ENCODE measurements at regions not wholly inside any gene's neighbourhood (a gene's known extent, or its start where the extent isn't known, plus 50 kb on each side); places are given as distances from the start of the nearest gene placed in this dataset.
"Not testable (repeated sequence)": the region's sequence is repeated elsewhere in the genome, so short reads cannot be mapped to it uniquely, and the experiment has no call there.

DNA sequence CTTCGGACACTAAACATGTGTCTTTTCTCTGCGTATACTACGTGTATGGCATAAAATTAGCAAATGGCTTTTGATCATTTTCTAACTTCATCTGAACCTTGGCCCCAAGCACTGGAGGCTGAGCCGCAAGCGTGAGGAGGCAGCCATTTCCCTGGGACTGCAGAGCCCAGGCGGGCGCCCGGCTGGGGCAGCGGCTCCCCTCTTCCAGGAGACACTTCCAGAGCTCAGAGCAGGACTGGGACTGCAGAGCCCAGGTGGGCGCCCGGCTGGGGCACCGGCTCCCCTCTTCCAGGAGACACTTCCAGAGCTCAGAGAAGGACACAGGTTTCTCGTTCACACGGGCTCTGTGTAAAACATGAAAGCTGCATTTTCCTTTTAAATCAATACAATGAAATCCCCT, 484.1 kb upstream of the SALL3 start:
- DNase-seq (ENCODE audit: low read depth) = no peak

DNA sequence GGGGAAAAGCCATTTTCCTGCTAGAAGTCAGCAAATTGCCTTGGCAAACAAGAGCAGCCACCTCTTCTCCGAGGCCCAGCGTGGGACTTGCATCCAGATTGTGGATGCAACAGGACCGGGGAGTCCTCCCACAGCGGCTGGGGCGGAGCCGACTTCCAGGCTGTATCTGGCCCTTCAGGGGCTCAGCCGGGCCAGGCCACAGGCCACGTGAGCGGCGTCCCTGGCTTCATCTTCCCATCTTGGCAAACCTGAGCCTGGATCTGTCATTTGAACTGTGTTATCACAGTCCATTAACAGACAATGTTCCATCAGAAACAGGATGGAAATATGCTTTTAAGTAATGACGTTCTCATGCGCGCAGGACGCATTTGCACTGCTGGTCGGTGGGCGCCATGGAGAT, 483.5 kb upstream of the SALL3 start:
- no peak for DNase-seq (ENCODE audit: low read depth)

DNA sequence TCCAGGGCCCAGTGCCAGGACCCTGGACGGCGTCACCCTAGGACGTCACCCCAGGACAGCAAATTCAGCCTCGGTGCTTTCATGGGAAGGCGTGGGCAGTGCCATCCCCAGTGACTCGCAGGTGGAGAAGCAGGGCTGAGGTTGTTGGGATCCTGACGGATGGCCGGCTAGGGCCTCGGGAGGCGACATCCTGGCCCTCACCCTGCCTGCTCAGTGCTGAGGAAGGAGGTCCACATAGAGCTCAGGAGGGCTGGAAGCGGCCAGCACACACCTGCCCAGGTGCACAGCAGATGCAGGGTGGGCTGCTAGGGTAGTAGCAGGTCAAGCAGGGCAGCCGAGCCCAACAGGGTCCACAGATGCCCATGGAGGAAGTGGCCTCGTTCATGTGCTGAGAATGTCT, 482.0 kb upstream of the SALL3 start:
- DNase-seq (ENCODE audit: low read depth) = no peak

DNA sequence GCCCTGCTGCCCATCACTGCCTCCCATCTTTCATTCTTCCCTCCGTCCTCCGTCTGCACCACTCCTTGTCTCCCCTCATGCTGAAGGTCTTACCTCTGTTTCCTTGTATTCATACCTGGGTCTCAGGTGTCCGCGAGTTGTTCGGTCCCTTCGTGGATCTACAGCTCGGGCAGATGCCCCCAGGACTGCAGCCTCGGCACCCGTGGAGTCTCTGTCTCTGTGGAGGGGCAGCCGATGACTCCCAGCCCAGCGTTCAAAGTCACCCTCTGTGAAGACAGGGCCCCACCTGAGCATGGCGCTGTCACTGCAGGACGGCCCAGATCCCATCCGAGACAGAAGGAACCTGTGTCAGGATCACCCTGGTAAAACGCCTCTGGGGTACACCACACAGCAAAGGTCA, 480.0 kb upstream of the SALL3 start:
- no peak for DNase-seq (ENCODE audit: low read depth)

DNA sequence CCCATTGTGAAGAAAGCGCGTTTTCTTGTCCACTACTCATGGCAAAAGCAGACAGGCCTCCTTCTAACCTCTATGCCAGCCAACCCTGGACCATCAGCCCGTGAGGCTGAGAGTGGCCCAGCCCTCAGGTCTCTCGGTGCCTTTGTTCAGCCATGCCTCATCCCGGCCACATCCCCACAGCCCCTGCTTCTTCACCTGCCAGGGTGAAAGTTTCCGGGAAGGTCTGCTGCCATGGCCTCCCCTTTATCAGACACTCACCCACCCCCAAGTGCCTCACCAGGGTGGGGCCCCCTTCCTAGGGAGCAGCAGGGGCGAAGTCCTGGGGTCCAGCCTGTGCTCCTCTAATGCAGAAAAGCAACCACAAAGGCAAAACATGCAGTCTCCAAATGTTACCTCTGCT, 478.4 kb upstream of the SALL3 start:
- no peak for DNase-seq (ENCODE audit: low read depth)

DNA sequence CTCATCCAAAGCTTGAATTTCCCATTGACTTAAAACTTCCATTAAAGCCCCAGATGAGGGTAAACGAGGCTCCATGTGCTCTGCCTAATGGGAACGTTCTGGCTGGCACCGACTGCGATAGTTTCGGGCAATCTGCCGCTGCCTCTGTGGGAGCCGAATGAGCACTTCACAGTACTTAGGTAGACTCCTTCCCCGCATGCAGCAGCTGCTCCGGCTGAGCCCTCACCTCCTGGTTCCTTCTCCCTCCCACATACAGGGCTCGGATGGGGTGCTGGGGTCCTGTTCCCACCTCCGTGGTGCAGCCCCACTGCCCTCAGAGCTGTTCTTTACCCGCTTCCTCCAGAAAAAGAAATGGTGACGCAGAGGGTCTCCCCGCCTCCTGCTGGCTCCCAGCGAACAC, 476.5 kb upstream of the SALL3 start:
- no peak for DNase-seq (ENCODE audit: low read depth)

DNA sequence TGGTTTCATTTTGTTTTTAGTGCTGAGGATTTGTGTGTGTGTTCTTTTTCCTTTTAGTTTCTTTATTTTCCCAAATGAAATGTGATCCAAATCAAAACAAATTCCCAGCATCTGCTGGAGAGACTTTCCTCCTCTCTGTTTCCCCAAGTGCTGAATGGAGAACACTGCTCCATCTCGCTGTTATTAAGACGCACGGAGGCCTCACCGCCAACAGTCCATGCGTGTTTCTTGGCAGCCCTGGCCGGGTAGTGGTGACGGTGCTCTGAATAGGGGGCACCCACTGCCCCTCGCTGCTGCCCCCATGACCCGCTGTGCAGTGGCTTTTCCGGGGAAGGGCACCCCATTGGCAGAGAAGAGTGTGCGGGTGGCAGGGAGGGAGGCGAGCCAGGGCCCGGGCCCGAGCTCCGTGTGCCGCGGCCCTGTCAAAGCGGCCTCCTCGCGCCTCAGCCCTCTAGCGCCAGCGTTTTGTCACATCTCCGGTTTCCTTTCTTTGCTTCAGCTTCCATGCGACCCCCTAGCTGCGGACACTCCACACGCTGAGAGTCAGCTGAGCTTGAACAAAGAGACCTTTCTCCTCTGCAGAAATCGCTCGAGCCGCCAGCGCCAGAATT, 473.7 kb upstream of the SALL3 start:
- no peak for DNase-seq (ENCODE audit: low read depth)

DNA sequence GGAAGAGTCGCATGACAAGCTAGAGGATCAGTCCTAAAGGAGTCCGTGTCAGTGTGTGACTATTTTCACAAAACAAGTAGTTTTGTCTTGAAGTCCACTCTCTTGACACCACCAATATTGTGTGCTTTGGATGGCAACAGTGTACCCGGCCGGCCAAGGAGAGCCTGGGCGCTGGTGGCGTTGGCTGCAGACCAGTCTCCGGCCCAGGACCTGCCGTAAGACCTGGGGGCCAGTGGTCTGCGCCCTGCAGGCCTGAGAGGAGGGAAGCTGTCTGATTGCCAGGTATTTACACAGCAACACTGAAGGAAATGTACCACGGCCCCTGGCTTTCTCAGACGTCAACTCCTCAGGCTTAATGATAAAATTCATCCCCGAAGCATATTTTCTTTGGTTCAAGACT, 472.4 kb upstream of the SALL3 start:
- no peak for DNase-seq (ENCODE audit: low read depth)

DNA sequence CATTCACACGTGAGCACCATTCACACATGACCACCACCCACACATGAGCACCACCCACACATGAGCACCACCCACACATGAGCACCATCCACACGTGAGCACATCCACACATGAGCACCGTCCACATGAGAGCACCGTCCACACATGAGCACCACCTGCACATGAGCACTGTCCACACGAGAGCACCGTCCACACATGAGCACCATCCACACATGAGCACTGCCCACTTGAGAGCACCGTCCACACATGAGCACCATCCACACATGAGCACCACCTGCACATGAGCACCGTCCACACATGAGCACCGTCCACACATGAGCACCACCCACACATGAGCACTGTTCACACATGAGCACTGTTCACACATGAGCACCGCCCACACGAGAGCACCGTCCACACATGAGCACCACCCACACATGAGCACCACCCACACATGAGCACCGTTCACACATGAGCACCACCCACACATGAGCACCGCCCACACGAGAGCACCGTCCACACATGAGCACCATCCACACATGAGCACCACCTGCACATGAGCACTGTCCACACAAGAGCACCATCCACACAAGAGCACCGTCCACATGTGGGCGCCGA, 471.3 kb upstream of the SALL3 start:
- DNase-seq (ENCODE audit: low read depth) = not testable (repeated sequence)

DNA sequence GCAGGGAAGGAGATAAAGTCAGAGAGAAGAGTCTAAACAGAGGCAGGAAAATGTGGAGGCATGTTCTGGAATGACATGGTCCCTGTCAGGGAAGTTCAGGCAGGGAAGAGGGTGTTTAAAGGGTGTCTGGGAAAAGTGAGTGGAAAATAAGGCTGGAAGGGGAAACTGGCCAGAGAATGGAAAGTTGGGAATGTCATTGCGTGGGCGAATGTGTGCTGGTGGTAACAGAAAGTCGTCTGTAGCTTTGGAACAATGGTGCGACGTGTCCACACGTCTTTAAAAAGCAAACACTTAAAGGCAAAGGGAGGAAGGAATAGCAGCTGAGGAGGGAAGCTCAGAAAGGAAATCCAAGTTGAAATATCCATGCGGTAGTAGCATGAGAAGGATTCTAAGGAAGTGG, 469.5 kb upstream of the SALL3 start:
- no peak for DNase-seq (ENCODE audit: low read depth)

DNA sequence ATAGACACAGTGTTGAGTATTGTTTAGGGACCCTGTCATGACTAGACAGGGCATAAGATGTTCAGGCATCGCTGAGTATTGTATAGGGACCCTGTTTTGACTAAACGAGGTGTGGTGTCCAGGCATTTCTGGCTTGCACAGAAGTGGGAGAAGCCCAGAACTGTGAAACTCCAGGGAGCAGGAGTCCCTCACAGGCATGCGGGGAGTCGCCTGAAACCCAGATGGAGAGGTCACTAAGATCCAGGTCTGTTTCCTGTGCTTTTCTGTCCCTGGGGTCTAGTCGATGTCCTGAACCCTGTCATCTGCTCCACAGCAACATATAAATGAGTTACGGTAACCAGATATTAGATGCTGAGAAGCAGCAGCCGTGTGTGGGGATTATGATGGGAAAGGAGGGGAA, 469.0 kb upstream of the SALL3 start:
- no peak for DNase-seq (ENCODE audit: low read depth)

DNA sequence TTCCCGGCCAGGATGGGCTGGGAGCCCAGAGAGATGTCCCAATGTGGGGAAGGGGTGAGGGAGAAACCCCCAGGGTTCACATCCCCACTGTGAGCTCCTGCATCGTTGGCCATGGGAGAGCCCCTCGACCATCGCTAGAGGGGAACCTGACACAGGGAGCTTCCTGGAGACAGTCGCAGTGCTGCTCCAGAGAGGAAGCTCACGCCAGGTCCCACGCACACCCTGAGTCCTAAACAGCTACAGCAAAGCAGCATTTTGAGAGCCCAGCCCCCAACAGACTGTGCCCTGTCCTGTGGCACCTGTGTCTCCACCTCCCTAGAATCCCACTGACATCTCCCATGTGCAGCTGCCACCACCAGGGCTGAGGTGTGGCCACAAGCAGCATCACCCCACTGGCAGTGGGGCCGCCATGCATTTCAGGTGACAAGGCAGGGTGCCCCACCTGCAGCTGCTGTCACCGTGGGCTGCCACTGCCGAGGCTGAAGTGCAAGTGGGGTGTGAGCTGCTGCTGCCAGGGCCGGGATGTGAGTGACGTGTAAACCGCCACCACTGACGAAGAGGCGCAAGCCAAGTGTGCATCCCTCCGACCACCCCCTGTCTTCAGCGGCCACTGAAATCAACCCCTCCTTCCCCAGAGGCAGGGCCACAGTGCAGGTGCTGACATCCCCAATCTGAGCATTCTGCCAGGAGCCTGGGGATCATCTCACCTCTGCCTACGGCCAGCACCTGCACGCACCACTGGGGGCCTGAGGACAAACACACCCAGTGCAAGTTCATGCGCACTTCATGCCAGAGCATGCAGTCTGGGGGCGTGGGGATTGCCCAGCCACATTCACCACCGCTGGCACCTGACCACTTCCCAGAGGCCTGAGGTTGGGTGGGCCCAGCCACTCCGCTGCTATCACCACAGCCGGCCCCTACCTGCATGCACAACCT, 467.7 kb upstream of the SALL3 start:
- no peak for DNase-seq (ENCODE audit: low read depth)

DNA sequence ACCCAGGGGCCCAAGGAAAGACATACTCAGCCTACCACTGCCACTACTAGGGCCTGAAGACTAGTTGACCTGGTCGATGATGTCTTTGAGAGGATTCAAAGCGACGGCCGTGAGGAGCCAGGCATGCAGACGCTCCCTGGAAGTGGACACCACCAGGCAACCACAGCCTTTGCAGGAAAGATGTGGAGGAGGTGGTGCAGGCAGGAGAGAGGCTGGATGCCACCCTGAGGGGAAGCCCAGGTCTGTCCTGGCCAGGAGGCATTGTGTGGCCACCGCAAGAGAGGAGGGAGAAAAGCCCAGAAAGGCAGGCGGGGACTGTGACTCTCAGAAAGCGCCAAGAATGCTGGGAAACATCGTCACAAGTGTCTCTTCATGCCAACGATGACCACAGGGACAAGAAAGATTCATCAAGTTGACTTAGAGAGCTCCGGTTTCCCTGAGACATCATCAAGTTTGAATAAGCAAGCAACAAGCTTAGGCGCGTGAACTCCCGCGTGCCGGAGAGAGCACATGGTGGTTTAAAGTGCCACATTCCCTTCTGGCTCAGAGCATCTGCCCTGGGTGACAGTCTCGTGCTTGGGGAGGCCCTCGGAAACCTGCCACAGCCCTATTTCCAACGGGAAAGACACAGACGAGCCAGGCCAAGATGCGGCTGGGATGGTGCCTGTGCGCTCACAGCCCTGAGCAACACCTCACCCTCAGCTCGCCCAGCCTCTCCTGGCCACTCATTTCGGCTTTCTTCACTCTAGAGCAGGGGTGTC, 464.5 kb upstream of the SALL3 start:
- no peak for DNase-seq (ENCODE audit: low read depth)

DNA sequence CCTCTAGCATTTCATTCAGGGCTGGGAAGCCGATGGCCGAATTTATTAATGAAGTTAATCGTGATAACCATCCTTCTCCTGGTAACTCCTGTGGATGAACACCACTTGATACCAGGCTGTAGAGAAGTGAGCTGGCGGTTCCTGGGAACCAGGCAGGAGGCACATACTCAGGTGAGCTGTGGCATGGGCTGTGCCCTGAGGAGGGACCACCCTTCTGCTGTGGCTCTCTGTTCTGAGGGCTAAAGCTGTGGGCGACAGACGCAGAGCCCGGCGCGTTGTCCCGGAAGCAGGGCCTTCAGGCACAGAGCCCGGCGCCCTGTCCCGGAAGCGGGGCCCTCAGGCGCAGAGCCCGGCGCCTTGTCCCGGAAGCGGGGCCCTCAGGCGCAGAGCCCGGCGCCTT, 462.3 kb upstream of the SALL3 start:
- no peak for DNase-seq (ENCODE audit: low read depth)

DNA sequence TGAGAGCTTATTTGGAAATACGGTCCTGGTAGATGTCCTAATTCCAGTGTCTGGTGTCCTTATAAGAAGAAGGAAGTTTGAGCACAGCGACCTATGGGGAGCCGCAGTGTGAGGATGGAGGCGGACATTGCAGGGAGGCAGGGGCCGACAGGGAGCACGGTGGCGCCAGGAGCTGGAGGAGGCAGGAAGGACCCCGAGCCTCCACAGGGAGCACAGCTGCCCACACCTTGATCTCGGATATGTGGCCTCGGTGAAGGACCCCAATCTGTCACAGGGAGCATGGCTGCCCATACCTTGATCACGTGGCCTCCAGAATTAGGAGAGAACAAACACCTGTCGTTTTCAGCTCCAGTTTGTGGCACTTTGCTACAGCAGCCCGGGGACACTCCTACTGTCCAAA, 461.6 kb upstream of the SALL3 start:
- no peak for DNase-seq (ENCODE audit: low read depth)

DNA sequence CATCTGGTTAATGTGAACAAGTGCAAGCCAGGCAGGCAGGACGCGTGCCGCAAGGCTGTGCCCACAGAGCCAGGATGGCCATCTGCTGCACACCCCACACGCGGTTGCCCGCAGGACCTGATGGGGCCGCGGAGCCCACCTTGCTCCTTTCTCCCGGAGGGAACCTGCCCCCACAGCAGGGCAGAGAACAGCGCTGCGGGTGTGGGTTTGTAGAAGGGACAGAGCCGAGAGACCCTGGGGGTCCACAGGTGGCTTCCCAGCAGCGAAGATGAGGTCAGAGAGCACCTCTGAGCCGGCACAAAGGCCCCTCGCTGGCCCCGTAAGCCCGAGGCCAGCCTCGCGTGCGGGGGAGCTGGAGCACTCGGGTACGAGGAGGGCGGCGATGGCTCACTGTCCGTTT, 460.8 kb upstream of the SALL3 start:
- no peak for DNase-seq (ENCODE audit: low read depth)

DNA sequence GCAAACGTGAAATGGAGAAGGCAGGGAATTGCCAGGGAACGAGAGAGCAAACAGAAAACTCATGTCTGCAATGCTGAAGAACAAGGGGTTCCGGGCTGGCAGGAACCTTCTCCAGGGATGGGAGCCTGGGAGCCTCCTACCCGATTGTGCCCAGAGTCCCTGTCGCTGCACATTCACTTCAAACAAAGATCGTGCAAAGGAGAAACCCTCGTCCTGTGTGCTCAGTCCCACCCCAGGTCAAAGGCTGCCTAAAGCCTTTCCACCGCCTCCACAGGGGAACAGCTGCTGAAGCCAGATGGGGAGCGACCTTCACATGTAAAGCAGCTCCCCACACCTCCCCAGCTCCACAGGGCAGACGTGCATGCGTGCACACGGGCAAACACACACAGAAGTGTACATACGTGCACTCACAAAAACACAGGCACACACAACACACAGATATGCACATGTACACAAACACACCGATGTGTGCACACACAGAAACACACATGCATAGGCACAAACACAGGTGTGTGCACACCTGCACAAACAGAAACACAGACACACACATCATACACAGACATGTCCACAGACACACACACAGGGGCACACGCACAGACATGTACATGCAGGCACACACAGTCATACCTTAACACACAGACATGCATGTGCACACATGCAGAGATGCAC, 460.1 kb upstream of the SALL3 start:
- no peak for DNase-seq (ENCODE audit: low read depth)

DNA sequence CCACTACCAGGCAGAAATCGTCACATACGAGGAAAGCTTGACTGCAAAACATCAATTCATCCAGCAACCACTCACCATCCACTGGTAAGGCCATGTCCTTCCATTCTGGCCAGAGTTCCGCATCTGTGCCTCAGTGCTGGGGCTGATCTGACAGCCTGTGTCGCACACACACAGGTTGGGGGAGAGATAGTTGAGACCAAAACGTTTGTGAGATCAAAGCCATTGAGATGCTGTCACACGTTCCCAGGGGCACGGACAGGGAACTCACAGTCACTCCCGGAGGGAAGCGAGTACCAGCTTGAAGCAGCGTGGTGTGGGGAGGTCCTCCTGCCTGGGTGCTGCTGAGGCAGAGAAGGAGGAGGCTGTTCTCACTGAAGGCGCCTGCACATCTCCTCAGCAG, 458.5 kb upstream of the SALL3 start:
- no peak for DNase-seq (ENCODE audit: low read depth)

DNA sequence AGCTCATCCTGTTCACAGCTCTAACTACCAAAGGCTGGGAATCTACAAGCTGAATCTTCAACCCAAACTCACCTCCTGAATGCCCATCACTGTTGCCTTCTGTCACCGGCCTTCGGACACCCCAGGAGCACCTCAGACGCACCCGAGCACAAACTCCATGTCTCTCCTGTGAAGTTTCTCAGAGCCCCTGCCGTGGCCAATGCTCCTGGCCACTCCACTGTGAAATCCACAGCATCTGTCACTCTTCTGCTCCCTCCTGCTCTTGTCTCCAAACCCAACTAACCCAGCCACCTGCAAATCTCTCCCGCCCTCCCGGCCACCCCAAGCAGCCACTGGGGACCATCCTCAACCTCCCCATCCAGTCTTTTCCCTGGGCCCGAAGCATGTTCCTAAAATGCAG, 457.9 kb upstream of the SALL3 start:
- no peak for DNase-seq (ENCODE audit: low read depth)

DNA sequence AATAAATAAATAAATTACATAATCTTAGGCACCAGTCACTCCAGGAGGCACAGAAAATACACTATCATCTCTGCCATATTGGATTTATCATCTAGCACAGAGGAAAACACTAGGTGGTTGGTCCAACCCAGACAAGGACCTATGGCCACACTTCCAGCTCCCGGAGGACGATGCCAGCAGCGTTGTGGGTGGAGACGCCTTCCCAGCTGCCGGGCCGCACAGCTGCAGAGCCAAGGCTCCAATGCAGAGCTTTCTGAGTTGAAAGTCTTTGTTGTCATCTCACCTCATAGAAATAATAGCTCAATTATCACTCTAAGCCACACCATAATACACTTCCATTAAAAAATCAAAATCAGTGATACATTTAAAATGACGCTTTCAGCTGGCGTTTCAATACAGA, 457.1 kb upstream of the SALL3 start:
- no peak for DNase-seq (ENCODE audit: low read depth)

DNA sequence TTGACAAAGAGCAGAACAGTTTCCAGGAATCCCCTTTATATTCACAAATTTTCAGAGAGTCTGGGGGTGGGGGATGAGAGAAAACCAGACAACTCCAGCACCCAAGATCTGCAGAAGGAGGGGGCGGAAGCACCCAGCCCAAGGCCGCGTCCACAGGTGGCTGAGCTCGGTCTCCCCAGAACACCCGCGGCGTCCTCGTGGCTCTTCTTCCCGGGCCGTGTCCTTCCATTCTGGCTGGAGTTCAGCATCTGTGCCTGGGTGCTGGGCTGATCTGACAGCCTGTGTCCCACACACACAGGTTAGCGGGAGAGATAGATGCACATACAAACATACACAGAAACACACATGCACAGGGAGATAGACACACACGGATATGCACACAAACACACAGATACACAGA, 455.8 kb upstream of the SALL3 start:
- no peak for DNase-seq (ENCODE audit: low read depth)

Measured in forelimb muscle (tissue), 1 donor.